Activated CD8-positive, alpha-beta memory T cell treated with anti-CD3 and anti-CD28 coated beads for 36 hours (primary cell): ENCODE measurements at regions not wholly inside any gene's neighbourhood (a gene's known extent, or its start where the extent isn't known, plus 50 kb on each side); places are given as distances from the start of the nearest gene placed in this dataset.

Experiments used
- CTCF ChIA-PET: fragments of 350-600 bp; sonication (Branson Sonifier 250); formaldehyde crosslinking; loops from one replicate; lab custom pipeline; 2021; ENCODE audit warnings: antibody characterized with exemption; lab: Charles Lee
- POLR2A ChIA-PET: fragments of 350-600 bp; sonication (Branson Sonifier 250); formaldehyde crosslinking; loops from one replicate; lab custom pipeline; 2021; ENCODE audit warnings: antibody characterized with exemption; lab: Charles Lee

DNA sequence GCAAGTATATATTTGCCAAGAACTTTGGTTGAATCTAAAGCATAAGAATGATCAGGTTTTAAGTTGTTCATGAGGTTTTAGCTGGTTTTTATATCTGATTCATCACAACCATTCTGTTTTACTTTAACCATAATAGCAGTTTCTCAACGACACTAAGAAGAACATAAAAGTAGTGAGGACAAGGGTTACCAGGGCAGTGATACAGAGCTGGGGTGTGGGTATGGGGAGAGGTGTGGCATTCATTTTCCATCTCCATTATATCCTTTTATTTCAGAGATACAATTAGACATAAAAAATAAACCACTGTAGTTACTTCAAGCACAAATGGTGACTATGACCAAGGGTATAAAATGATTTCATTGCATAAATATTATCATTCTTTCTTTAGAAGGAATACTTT, 149.8 kb upstream of the STEAP4 start:
- POLR2A ChIA-PET: no interaction called here
- CTCF ChIA-PET: no interaction called here

DNA sequence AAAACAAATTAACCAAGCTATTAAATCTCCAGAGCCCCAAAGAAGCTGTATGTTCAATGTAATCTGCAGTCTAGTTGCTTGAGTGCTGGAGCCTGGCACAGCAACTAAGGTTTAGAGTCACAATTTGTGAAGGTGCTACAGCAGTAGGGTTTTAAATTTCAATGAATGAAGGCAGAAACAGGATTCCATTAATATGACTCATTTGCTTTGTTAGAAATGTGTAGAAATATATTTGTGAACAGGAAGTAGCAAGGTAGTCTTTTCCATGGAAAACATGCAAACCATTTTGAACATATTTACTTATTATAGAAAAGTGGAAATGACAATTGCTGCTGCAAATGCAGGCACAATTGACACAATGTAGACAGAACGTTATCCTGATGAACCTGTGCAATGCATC, 149.0 kb upstream of the STEAP4 start:
- ChIA-PET POLR2A (no interaction called here), CTCF (no interaction called here)

- POLR2A ChIA-PET: no interaction called here
These were observed 146.0 kb upstream of the STEAP4 start for GRCh38 chr7:88452646-88453045.

DNA sequence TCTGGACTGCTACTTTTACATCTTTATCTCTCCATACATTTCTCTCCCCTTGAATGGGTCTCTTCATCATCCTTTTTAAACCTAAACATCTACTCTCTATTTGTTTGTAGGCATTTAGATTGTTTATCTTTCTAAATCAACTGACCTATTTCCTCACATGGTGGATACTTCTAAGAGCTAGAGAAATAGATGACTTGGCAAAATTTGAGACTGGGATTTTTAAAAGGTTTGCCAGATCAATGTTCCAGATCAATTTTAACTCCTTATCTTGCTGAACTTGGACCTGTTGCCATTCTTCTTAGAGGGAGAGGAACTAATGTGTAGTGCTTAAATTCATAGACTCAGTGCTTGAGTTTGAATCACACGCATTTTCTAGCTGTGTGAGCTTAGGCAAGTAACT, 144.2 kb upstream of the STEAP4 start:
- POLR2A ChIA-PET: no interaction called here
- CTCF ChIA-PET: no interaction called here

More at GRCh38 chr7:88452646-88453045, 146.0 kb upstream of the STEAP4 start:
- CTCF ChIA-PET: no interaction called here

GRCh38 chr7:88449410-88449809, 142.7 kb upstream of the STEAP4 start:
- ChIA-PET POLR2A (no interaction called here), CTCF (no interaction called here)

DNA sequence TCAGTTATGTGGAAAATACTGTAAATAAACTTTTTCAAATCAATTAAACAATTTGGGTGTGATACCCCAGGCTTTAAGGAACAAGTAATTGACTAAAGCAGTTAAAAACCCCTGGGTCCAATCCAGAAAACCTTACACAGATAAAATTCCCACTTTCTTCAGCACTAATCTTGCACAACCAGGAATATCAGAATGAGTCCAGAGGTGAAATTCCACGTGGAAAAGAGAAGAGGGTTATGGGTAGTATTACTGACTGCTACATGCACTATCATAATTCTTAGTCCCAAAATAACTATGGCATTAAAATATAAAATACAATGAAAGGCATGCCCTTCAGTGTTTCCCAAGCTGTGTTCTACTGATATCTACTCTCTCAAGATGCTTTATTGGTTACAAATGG, 135.7 kb upstream of the STEAP4 start:
- CTCF ChIA-PET: no interaction called here
- POLR2A ChIA-PET: no interaction called here

- POLR2A ChIA-PET: no interaction called here
- CTCF ChIA-PET: no interaction called here
These were observed 130.4 kb upstream of the STEAP4 start for GRCh38 chr7:88437132-88437531.

DNA sequence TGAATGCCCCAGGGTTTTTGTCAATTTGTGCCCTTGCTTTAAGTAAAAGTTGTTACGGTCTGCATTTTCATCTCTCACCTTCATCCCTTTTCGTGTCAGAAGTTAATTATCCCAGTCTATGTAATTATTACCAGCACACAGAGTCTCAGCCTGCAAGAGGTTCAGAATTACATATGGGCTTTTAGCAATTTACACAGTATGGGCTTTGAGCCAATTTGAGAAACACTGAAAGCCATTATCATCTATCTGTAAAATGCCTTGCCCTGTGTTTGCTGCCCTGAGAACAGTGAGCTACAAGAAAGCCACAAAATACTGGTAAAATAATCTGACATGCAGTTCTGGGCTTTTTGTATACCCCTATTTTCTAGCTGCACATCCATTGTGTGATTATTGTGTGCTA, 125.6 kb upstream of the STEAP4 start:
- POLR2A ChIA-PET: no interaction called here
- CTCF ChIA-PET: no interaction called here

DNA sequence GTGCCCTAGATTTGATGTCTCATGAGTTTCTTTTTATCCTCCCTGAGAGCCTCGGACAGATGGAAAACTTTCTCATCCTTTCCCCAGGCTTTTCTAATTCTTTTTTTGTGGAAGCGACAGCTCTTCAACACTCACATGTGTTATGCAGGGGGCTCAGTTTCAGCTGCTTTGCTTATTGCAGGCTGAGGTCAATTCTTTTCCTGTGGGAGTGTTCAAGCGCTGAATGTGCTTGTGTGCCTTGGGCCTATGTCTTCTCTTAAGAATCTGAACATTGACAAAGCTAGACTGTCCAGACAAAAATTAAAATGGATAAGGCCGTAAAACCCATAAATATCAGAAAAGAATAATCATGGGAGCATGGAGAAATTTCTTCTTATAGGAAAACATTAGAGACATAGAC, 125.2 kb upstream of the STEAP4 start:
- ChIA-PET POLR2A (no interaction called here), CTCF (no interaction called here)

- CTCF ChIA-PET: no interaction called here
- POLR2A ChIA-PET: no interaction called here
These were observed 122.7 kb upstream of the STEAP4 start for GRCh38 chr7:88429382-88429781.

- CTCF ChIA-PET: no interaction called here
- POLR2A ChIA-PET: no interaction called here
These were observed 95.8 kb upstream of the STEAP4 start for GRCh38 chr7:88402529-88402928.

GRCh38 chr7:88401009-88401623, 94.4 kb upstream of the STEAP4 start:
- POLR2A ChIA-PET: no interaction called here
- CTCF ChIA-PET: interaction anchor here (0.7 kb wide), 1 partner anchor 56 kb away, joined by 3 read pairs; no protein-coding TSS in a partner anchor

- ChIA-PET CTCF (no interaction called here), POLR2A (interaction anchor here (0.6 kb wide), 1 partner anchor 434 kb away, joined by 4 read pairs; no protein-coding TSS in a partner anchor)
These were observed 93.1 kb upstream of the STEAP4 start for GRCh38 chr7:88399696-88400240.

DNA sequence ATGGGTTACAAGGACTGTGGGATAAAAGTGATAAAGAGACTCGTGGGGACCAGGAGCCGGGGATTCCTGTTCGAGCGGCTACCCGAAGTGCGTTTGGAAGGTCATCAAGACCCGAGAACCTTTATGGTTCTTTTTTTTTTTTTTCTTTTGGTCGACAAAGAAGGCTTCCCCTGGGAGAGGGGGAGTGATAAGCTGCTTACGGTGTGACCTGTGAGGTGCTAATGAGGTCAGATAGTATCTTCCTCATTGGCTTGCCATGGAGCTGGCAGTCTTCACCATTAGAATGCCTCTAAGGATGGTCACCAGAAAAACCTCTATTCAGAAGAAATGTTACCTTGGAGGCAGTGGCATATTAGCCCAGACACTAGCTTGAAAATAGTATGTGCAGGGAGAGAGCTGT, 92.3 kb upstream of the STEAP4 start:
- CTCF ChIA-PET: no interaction called here
- POLR2A ChIA-PET: interaction anchor here (0.6 kb wide), 1 partner anchor 433 kb away, joined by 4 read pairs; no protein-coding TSS in a partner anchor

GRCh38 chr7:88398459-88398858, 91.8 kb upstream of the STEAP4 start:
- CTCF ChIA-PET: no interaction called here

DNA sequence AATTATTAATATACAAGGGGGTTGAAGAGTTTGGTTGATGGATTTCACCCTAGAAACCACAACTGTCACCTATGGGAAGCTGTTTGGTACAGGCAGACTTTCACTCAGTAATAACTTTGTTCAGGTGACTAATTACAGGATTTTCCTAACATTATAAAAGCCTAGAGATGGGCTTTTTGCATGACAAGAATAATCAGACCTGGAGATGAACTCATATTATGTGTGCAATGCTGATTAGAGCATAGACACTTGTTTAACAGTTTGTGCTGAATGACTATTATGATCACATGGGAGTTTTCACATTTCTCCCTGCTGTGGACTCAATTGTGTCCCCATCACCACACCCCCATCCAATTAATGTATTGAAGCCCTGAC, 90.2 kb upstream of the STEAP4 start:
- POLR2A ChIA-PET: no interaction called here
- CTCF ChIA-PET: no interaction called here

More at GRCh38 chr7:88398459-88398858, 91.8 kb upstream of the STEAP4 start:
- POLR2A ChIA-PET: no interaction called here

DNA sequence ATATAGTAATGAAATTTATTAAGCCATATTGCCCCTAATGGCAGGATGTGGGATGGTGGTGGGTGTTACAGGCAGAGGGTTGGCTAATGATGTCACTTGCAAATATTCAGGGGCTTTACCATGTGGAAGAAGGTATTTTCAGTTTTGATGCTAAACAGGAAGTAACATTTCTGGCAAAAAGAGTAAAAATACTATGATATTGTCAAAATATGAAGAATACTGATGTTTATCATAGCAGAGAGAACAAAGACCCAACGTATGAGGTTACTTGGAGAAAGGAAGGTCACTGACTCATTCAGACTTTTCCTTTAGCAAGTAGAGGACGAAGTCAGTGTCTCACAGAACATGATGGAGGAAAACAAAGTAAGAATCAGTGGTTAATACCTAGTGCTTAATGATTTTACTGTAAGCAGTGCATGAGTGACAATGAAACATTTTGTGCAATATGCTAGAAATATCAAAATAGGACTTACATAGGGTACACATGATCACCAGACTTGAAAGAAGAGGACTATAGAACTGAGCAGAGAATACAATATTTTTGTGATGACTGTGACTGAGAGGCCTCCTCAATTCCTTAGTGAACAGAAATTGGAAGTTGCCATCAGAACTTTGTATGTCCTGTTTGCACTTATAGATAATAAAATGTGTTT, 89.7 kb upstream of the STEAP4 start:
- ChIA-PET POLR2A (no interaction called here), CTCF (no interaction called here)

DNA sequence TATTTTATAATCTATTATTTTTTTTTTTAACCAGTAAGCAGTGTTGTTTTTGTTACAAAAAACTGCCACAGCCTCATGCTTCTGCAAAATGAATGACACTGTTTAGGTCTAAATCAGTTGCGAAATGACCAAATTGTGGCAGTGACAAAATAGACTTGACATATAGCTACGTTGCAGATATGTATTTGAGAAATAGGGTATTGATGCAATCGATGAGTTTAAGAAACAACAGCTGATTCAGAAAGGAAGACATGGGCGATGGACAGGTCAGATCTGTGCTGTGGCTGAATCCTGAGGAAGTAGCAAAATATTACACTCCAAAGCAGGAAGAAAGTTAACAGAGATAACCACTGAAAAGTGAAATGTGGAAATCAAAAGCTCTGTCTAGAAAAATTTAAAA, 89.0 kb upstream of the STEAP4 start:
- POLR2A ChIA-PET: no interaction called here
- CTCF ChIA-PET: no interaction called here

GRCh38 chr7:88391247-88391646, 84.6 kb upstream of the STEAP4 start:
- CTCF ChIA-PET: interaction anchor here (0.6 kb wide), 1 partner anchor 127 kb away, joined by 4 read pairs; no protein-coding TSS in a partner anchor
- POLR2A ChIA-PET: no interaction called here

DNA sequence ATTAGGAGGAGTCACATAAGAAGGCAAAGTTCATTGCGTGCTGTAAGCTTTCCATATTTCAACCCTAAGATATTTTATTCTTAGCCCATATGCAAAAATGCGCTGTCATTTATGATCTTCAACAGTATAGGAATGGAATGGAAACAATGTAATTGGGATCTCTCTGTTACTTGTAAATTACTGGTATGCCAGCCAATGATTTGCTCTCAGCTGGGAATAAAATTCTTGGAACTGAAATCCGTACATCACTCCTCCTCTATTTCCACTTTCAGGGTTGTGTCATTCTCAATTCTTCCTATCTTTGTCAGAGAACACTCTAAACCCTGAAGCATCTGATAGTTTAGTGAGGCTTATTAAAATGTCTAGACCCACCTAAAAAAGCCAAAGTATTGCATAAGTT, 80.7 kb upstream of the STEAP4 start:
- POLR2A ChIA-PET: no interaction called here
- CTCF ChIA-PET: no interaction called here

GRCh38 chr7:88386665-88387156, 80.0 kb upstream of the STEAP4 start:
- ChIA-PET POLR2A (no interaction called here), CTCF (no interaction called here)
